SK-N-SH treated with all-trans-retinoic acid at 6 μM for 48 hours (cell line): ENCODE measurements at regions not wholly inside any gene's neighbourhood (a gene's known extent, or its start where the extent isn't known, plus 50 kb on each side); places are given as distances from the start of the nearest gene placed in this dataset.

Experiments
- ARNTL ChIP-seq: fragments of 450-650 bp; formaldehyde crosslinking; IDR thresholded peaks from 2 replicates; pipeline ENCODE4 v1.5.0; 2020; ENCODE audit warnings: low read depth, mild to moderate bottlenecking, moderate library complexity, borderline replicate concordance
- CREB5 ChIP-seq: fragments of 250-450 bp; sonication (Bioruptor Pico); IDR thresholded peaks from 2 replicates; pipeline ENCODE4 v1.5.1; 2020; ENCODE audit warnings: low read depth, mild to moderate bottlenecking, moderate library complexity
- RARB ChIP-seq: fragments of 250-450 bp; sonication (Bioruptor Pico); IDR thresholded peaks from 2 replicates; pipeline ENCODE4 v1.8.0; 2021; ENCODE audit warnings: mild to moderate bottlenecking, moderate library complexity
- SNAI2 ChIP-seq: fragments of 250-450 bp; sonication (Bioruptor Pico); IDR thresholded peaks from 2 replicates; pipeline ENCODE4 v1.5.0; 2020; ENCODE audit warnings: mild to moderate bottlenecking, moderate library complexity
- TCF4 ChIP-seq: fragments of 250-450 bp; sonication (Bioruptor Pico); IDR thresholded peaks from 2 replicates; pipeline ENCODE4 v1.8.0; 2021; ENCODE audit warnings: mild to moderate bottlenecking, moderate library complexity, borderline replicate concordance
- TOX ChIP-seq: fragments of 250-450 bp; sonication (Bioruptor Pico); IDR thresholded peaks from 2 replicates; pipeline ENCODE4 v1.8.0; 2021; ENCODE audit warnings: mild to moderate bottlenecking, moderate library complexity, borderline replicate concordance
- ZFP3 ChIP-seq: fragments of 250-450 bp; sonication (Bioruptor Pico); IDR thresholded peaks from 2 replicates; pipeline ENCODE4 v1.5.0; 2020; ENCODE audit warnings: mild to moderate bottlenecking, moderate library complexity
- ZNF565 ChIP-seq: fragments of 450-650 bp; formaldehyde crosslinking; conservative IDR thresholded peaks from 2 replicates; pipeline ENCODE4 v1.5.0; 2020; ENCODE audit warnings: low read depth, mild to moderate bottlenecking, moderate library complexity

- no peak for TF ChIP-seq CREB5 (CRISPR knock-in tag)
- TF ChIP-seq ARNTL (CRISPR knock-in tag): no peak
- TF ChIP-seq ZNF565 (CRISPR knock-in tag): no peak
- no peak for TF ChIP-seq TCF4 (CRISPR knock-in tag)
- TF ChIP-seq ZFP3 (CRISPR knock-in tag): no peak
- TF ChIP-seq RARB (CRISPR knock-in tag): no peak
- no peak for TF ChIP-seq SNAI2 (CRISPR knock-in tag)
- no peak for TF ChIP-seq TOX (CRISPR knock-in tag)
Measured at GRCh38 chr9:89994988-89995613, 390.3 kb downstream of the GADD45G start.
